Activated naive CD8-positive, alpha-beta T cell treated with anti-CD3 and anti-CD28 coated beads for 36 hours (primary cell): ENCODE measurements at regions not wholly inside any gene's neighbourhood (a gene's known extent, or its start where the extent isn't known, plus 50 kb on each side); places are given as distances from the start of the nearest gene placed in this dataset.

Experiments used
- DNase-seq: peaks from one replicate; pipeline ENCODE4 v3.0.0; 2021
- H3K27ac Mint-ChIP-seq: one replicate; pipeline ENCODE4 v1.8.0; 2022; ENCODE audit warnings: mild to moderate bottlenecking, moderate library complexity, mixed read lengths
- H3K27me3 Mint-ChIP-seq: one replicate; pipeline ENCODE4 v1.8.0; 2022; ENCODE audit warnings: mild to moderate bottlenecking, mixed read lengths
- H3K36me3 Mint-ChIP-seq: one replicate; pipeline ENCODE4 v1.8.0; 2021; ENCODE audit warnings: mild to moderate bottlenecking, mixed read lengths
- H3K4me1 Mint-ChIP-seq: one replicate; pipeline ENCODE4 v1.8.0; 2021; ENCODE audit warnings: mixed read lengths
- H3K4me3 Mint-ChIP-seq: one replicate; pipeline ENCODE4 v1.8.0; 2022; ENCODE audit warnings: mild to moderate bottlenecking, moderate library complexity, mixed read lengths
- H3K9me3 Mint-ChIP-seq: one replicate; pipeline ENCODE4 v1.8.0; 2022; ENCODE audit warnings: mixed read lengths

DNA sequence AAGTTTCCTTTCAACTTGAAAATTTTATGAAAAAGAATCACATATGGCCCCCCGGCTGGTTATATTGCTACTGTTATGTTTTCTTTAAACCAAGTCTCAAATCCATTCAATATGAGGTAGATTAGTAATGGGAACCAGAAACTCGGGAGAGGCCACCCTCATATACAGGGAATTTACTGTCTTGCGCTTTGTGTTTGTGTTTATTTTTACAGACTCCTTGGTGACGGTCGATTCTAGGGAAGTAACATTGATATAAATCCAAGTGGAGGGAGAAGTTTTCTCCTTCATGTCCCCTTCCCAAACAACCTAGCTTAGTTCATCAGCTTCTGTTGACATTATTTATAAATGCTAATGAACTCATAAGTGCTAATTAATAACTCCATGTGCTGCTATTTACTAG, 163.5 kb upstream of the LMO4 start:
- DNase-seq: no peak

DNA sequence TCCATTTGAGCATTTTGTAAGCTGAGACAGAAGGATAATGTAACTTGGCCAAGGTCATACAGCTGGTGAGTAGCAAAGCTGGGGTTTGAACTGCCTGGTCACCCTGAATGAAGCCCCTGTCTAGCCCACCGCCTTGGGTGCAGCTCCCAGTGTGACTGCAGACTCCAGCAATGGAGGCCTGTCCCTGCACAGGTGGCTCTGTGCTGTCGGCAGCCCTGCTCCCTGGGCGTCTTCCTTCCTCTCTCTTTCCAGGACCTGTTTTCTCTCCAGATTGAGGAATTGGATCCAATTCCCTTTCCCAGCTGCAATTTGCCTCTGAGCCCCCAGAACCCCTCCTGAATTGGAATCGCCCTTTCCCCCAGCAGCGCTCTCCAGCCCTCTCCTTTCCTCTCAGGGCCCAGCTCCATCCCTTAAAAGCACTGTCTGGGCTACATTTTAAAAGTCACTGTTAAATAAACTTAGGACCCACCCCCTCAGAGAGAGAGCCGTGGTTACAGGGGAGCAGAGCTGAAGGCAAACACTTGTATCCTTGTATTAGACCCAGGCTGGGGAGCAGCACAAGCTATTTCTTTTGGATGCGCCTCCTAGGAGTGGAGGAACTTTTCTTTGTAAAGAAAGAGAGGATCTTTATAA, 161.4 kb upstream of the LMO4 start:
- Mint-ChIP-seq H3K4me3 (no peak overlapping the region), H3K4me1 (no peaks in the 10 kb centered on the region), H3K27me3 (peaks cover 31% of the 10 kb centered on the region), H3K27ac (no peak overlapping the region), H3K36me3 (no peaks in the 10 kb centered on the region), H3K9me3 (no peaks in the 10 kb centered on the region)
- DNase-seq: no peak

More for the DNA sequence above, 163.5 kb upstream of the LMO4 start:
- H3K4me1 Mint-ChIP-seq: no peaks in the 10 kb centered on the region
- H3K36me3 Mint-ChIP-seq: no peaks in the 10 kb centered on the region
- H3K27ac Mint-ChIP-seq: no peak overlapping the region
- H3K4me3 Mint-ChIP-seq: no peak overlapping the region
- H3K9me3 Mint-ChIP-seq: no peaks in the 10 kb centered on the region
- peaks cover 24% of the 10 kb centered on the region for H3K27me3 Mint-ChIP-seq

DNA sequence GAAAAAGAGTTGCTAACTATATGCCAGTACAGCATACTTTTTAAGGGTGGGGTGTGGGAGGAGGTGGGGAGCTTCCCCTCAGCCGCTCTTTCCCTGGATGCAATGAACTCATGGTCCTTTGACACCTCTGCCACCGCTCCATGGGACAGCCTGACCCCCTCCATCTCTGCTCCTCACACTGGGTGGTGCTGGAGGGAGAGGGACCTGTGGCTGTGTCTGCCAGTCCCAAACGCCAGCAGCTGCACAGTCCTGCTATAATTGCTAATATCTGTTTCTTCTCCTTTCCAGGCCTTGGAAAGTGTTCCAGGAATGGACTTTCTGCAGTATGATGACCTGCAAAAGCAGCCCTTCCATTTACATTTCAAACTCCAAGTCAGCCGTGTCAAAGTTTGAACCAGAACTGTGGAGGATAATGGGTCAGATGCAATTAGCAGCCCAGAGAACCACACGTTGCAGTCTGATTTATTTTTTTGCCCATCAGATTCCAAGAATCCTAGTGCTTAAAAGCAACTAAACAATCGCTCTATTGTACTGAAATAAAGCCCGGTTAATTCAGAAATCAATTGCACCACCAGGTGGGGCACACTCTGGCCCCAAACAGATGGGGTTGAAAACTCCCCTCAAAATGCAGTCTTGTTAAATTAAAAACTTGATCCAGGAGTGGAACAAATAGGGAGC, 160.7 kb upstream of the LMO4 start:
- Mint-ChIP-seq H3K4me3 (no peak overlapping the region), H3K27ac (no peak overlapping the region), H3K27me3 (peaks cover 38% of the 10 kb centered on the region), H3K36me3 (no peaks in the 10 kb centered on the region), H3K4me1 (no peaks in the 10 kb centered on the region), H3K9me3 (no peaks in the 10 kb centered on the region)
- no peak for DNase-seq

DNA sequence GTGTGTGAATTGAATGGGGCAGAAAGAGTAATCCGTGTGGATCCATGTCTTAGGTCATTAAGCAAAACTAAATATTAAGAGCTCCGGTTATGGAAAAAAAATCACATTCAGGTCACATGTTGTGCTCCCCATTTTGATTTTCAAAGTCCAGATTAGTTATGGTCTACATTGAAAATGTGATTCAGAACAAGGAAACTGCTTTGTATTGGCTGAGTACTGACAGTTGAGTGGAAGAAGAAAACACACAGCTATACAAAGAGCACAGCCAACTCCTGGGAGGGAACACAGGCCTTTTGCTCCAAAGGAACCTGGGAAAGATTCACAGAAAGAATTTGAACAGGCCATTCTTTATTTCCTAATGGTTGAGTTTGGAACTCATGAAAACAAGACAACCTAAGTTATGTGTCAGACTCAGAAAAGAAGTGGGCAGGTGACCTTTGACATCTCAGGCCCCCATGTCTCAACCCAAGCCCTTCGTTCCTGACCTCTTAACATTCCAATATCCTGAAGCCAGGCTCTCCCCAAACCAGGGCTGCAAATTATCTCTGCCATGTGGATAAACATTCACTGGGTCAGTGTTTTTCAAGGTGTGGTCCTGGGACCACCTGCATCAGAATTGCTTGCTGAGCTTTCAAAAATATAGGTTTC, 159.3 kb upstream of the LMO4 start:
- Mint-ChIP-seq H3K27ac (no peak overlapping the region), H3K4me1 (no peaks in the 10 kb centered on the region), H3K36me3 (no peaks in the 10 kb centered on the region), H3K9me3 (no peaks in the 10 kb centered on the region), H3K27me3 (peaks cover 42% of the 10 kb centered on the region), H3K4me3 (no peak overlapping the region)
- DNase-seq: no peak

DNA sequence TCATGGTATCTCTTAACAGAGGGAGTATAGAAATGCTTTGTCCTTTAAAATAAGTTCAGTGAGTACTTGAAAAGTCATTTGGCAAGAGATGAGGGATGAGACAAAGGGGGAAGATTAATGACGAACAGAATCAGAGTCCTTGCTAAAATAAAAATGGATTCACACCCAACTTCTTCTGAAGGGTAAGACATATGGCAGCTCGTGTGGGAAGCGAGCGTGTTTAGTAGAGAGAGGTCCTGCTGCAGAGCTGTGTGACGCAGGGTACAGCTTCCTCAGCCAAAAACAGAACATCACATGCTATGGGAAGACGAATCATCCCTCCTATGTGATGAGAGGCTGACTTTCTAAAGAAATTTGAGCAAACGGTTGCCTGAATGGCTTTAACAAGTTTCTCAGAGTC, 158.5 kb upstream of the LMO4 start:
- no peak overlapping the region for H3K27ac Mint-ChIP-seq
- DNase-seq: no peak
- no peaks in the 10 kb centered on the region for H3K4me1 Mint-ChIP-seq
- no peaks in the 10 kb centered on the region for H3K36me3 Mint-ChIP-seq
- no peaks in the 10 kb centered on the region for H3K9me3 Mint-ChIP-seq
- no peak overlapping the region for H3K4me3 Mint-ChIP-seq
- H3K27me3 Mint-ChIP-seq: peaks cover 49% of the 10 kb centered on the region

DNA sequence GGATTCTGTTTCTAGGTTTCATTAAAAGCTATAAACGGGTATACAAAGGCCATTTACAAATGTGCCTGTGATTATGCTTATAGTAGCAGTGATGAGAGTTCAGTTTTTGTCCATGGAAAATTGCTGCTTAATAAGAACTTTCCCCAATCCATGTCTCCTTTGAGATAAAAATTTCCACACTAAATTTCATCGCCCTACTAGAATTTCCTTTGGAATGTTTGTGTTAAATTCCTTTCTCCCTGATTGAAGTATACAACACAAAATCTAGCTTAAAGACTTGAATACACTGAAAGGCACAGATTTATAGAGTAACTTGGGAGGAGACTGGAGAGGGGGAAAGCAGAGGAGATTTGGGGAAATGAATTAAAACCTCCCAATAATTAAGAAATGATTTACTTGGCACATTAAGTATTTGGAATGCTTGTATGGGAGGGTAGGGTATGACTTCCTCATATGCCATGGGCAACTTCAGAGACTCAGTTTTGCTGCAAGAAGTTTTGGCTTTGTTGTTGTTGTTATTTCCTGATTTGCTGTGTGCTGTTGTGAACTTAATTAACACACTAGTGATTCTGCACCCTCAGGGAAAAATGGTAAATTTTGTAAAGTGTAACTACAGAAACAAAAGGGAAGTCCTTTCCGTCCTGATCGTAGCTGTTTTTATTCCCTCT, 157.6 kb upstream of the LMO4 start:
- Mint-ChIP-seq H3K4me3 (no peak overlapping the region), H3K27me3 (peaks cover 48% of the 10 kb centered on the region), H3K4me1 (no peaks in the 10 kb centered on the region), H3K9me3 (no peaks in the 10 kb centered on the region), H3K27ac (no peak overlapping the region), H3K36me3 (no peaks in the 10 kb centered on the region)
- DNase-seq: no peak

DNA sequence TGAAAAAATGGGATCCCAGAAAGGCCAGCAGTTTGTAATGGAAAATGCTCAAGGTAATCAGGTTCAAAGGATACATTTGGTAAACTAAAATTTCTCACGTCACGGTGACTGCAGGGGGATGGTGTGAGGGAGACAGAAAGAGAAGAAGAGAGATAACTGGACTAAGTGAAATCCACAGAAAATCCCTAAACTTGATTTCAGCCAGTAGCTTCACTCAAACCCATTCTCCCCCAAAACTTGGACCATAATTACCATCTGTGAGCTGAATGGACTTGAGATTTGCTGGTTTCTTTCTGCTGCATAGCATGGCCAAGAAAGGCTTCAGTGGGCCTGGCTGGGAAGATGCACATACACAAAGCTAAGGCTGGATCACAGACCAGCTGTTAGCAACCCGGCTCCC, 155.4 kb upstream of the LMO4 start:
- no peak overlapping the region for H3K27ac Mint-ChIP-seq
- no peaks in the 10 kb centered on the region for H3K36me3 Mint-ChIP-seq
- H3K4me3 Mint-ChIP-seq: no peak overlapping the region
- H3K4me1 Mint-ChIP-seq: no peaks in the 10 kb centered on the region
- peaks cover 39% of the 10 kb centered on the region for H3K27me3 Mint-ChIP-seq
- no peak for DNase-seq
- H3K9me3 Mint-ChIP-seq: no peaks in the 10 kb centered on the region

DNA sequence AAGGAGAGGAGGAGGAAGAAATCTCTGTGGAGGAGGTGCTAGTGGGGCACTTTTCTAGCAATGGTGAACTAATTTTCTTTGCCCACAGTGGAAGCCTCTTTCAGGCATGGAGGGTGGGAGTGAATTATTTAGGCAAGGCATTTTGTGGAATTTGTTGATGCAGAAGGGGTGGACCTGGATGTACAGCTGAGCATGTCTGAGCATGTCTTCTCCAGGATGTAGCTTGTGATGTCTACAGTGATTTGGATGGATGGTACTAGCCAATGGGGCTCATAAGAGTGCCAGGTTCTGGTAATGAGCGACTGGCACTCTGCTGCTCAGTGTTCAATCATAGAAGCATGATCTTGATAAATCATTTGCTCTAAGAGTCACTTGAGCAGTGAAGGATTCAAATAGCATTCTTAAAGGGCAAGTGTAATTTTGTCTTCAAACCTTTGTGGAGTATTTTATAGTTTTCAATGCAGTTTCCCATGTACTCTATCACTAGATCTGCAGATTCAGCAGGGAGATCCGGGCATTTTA, 153.9 kb upstream of the LMO4 start:
- H3K36me3 Mint-ChIP-seq: no peaks in the 10 kb centered on the region

DNA sequence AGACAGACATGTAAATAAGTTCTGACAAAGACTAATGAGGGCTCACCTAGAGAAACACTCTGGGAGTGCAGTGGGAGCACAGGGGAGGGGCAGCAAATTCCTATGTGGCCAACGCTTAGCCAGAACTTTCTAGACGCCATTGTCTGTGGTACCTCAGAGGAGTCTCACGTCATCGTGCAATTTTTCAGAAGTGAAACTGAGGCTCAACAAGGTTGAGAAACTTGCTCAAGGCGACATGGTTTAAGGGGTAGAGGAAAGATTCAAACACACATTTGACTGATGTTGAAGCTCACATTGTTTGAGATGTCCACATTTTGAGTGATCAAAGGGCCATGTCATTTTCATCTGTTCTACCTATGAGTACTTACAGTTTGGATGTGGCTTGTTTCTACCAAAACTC, 152.6 kb upstream of the LMO4 start:
- Mint-ChIP-seq H3K9me3 (no peaks in the 10 kb centered on the region), H3K4me3 (no peak overlapping the region), H3K4me1 (no peaks in the 10 kb centered on the region), H3K36me3 (no peaks in the 10 kb centered on the region), H3K27me3 (peaks cover 49% of the 10 kb centered on the region), H3K27ac (no peak overlapping the region)
- no peak for DNase-seq

More for the DNA sequence above, 153.9 kb upstream of the LMO4 start:
- Mint-ChIP-seq H3K4me3 (no peak overlapping the region), H3K27me3 (peaks cover 52% of the 10 kb centered on the region), H3K4me1 (no peaks in the 10 kb centered on the region), H3K9me3 (no peaks in the 10 kb centered on the region), H3K27ac (no peak overlapping the region)
- no peak for DNase-seq

DNA sequence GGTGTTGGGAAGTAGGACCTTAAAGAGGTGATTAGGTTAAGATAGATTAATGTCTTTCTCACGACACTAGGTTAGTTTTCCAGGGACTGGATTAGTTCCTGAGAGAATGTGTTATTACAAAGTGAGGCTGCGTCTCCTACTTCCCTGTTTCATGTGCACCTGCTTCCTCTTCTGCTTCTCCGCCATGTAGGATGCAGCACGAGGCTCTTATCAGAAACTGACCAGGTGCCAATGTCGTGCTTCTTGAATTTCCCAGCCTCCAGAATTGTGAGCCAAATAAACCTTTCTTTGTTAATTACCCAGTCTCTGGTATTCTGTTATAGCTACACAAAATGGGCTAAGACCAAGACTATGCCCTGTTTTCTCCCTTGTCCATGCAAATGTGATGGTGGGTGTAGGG, 152.2 kb upstream of the LMO4 start:
- Mint-ChIP-seq H3K27ac (no peak overlapping the region), H3K9me3 (no peaks in the 10 kb centered on the region)

DNA sequence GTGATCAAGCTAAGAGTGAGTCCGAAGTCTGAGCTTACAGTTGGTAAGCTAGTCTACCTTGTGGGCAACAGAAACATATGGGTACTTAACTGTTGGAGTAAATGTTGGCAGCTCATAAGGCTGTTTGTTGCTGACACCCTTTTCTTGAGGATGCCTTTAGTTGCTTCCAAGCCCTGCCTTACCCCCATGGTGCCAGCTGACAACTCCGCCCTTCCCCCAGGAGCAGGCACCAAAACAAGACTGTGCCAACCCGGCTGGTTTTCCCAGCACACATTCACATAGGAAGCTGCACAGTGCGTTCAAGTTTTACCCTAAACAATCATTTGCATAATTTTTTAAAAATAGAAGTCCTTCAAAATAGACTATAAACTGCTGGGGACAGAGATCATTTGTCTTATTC, 150.2 kb upstream of the LMO4 start:
- H3K4me3 Mint-ChIP-seq: no peak overlapping the region
- no peak overlapping the region for H3K27ac Mint-ChIP-seq

More for the DNA sequence above, 152.2 kb upstream of the LMO4 start:
- H3K4me1 Mint-ChIP-seq: no peaks in the 10 kb centered on the region
- no peak for DNase-seq
- H3K4me3 Mint-ChIP-seq: no peak overlapping the region
- H3K36me3 Mint-ChIP-seq: no peaks in the 10 kb centered on the region
- H3K27me3 Mint-ChIP-seq: peaks cover 48% of the 10 kb centered on the region

DNA sequence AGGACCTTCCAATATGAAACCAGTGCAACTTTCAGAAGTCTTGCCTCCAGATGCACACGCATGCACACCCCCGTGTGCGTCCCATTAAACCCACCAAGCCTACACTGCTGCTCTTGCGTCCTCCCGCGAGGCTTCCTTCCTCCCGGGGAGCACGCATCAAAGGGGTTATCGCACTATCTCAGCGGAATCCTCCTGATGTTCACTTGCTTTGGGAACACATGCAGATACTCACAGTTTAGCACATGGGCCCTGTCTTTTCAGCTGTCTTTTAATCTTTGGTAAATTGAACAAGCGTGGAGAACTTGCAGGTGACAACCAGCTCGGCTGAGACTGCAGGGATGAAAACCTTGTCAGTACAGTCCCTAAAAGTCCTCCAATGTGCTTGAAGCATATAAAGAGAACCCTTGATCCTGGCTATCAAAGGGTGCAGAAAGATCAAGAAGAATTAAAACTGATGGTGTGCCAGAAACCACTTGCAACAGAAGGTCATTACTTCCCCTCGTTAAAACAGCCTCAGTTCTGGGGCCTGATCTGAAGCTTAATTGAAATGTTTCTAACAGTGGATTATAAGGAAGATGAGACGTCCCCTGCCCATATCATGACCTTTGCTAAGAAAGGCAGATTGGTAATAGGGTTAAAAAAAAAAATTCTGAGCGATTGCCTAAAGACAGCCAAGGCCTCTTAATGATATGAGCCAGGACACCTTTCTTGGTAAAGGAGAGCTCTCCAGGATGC, 149.4 kb upstream of the LMO4 start:
- no peak overlapping the region for H3K4me3 Mint-ChIP-seq
- no peak for DNase-seq
- H3K27ac Mint-ChIP-seq: no peak overlapping the region
- H3K9me3 Mint-ChIP-seq: no peaks in the 10 kb centered on the region
- peaks cover 44% of the 10 kb centered on the region for H3K27me3 Mint-ChIP-seq
- no peaks in the 10 kb centered on the region for H3K4me1 Mint-ChIP-seq
- no peaks in the 10 kb centered on the region for H3K36me3 Mint-ChIP-seq

More for the DNA sequence above, 150.2 kb upstream of the LMO4 start:
- Mint-ChIP-seq H3K36me3 (no peaks in the 10 kb centered on the region), H3K9me3 (no peaks in the 10 kb centered on the region), H3K4me1 (no peaks in the 10 kb centered on the region), H3K27me3 (peaks cover 43% of the 10 kb centered on the region)
- no peak for DNase-seq

DNA sequence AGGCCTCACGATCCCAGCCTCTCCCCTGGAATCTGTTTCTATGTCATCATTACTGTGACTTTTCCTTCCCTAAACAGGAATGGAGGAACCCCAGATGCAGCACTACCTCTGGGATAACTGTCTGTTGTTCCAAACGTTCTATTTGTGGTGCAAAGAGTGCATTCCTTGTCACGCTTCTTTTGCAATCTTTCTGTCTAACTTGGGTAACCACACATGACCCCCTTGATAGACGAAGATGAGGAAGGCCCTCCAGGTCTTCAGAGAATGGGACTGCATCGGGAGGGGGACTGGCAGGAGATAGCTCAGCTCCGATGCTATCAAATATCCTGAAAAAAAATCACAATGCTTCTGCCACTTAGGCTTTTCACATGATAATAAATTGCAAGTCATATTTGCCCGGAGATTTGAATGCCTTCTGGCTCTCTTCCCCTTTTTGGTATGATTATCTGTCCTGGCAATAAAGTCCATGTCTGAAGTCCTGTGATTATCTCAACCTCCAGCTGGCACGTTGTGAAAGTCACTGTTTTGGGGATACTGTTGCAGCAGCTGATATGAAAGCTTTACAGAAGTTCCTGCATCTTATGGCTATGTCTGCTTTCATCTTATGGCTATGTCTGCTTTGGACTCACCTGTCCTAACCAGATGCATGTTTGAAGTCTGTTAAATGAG, 148.7 kb upstream of the LMO4 start:
- Mint-ChIP-seq H3K9me3 (no peaks in the 10 kb centered on the region), H3K36me3 (no peaks in the 10 kb centered on the region), H3K27me3 (peaks cover 42% of the 10 kb centered on the region), H3K27ac (no peak overlapping the region), H3K4me1 (no peaks in the 10 kb centered on the region), H3K4me3 (no peak overlapping the region)
- no peak for DNase-seq

DNA sequence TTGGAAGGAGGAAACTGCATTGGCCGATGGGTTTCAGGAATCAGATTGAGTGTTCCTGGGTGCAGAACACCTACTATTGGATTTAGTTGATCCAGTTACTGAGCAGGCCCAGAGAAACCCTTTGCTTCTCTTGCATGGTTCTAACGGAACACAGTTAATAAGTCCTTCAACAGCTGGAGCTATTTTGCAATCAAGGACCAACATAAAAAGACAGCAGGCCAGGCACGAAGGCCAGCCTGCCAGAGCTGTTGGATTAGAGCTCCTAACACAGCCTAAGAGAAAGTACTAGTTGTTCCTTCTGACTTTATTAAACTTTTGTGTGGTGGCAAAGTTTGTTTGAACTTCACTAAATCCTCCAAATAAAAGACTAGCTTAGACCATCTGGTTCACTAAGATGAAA, 148.0 kb upstream of the LMO4 start:
- Mint-ChIP-seq H3K27me3 (peaks cover 40% of the 10 kb centered on the region), H3K9me3 (no peaks in the 10 kb centered on the region), H3K4me3 (no peak overlapping the region), H3K36me3 (no peaks in the 10 kb centered on the region), H3K4me1 (no peaks in the 10 kb centered on the region), H3K27ac (no peak overlapping the region)
- no peak for DNase-seq
